NCI-H2227 (cell line): ENCODE measurements at regions not wholly inside any gene's neighbourhood (a gene's known extent, or its start where the extent isn't known, plus 50 kb on each side); places are given as distances from the start of the nearest gene placed in this dataset.

Source experiments
- DNase-seq: peaks from one replicate; lab custom pipeline; 2025; ENCODE audit not compliant: unreplicated experiment; lab: John Stamatoyannopoulos, UW

DNA sequence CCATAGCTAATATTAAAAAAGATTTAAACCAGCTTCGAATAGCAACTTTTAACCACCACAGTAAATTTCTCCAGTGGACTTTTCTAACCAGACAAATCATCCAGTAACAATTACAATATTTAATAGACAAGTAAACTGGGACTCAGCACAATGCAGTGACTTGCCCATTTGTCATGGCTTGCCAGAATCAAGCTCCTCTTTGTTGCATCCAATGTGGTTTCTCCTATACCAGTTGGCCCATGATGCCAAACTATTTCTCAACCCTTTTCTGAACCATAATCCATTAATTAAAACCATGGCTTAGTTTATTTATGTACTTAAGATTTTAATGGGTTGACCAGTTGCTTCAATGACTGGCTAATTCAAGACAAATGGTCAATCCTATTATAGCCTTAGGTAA, 64.4 kb downstream of the DIO2 start:
- no peak for DNase-seq

DNA sequence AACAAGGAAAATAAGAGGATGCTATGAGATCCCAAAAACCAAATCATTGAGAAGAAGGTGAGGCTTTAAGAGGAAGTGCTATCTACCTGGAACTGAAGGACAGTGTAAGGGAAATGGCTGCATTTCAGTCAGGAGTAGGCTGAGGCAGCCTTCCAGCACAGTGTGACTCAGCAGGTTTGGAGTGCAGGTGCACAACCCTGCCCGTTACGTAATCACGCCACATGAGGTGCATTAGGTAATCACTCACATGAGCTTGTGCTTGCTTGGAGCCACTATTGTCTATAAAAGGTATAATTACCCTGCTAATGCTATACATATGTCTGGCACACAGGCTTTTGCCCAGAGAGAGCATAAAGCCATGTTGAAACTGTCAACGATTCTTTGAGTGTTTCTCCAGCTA, 74.9 kb downstream of the DIO2 start:
- no peak for DNase-seq

DNA sequence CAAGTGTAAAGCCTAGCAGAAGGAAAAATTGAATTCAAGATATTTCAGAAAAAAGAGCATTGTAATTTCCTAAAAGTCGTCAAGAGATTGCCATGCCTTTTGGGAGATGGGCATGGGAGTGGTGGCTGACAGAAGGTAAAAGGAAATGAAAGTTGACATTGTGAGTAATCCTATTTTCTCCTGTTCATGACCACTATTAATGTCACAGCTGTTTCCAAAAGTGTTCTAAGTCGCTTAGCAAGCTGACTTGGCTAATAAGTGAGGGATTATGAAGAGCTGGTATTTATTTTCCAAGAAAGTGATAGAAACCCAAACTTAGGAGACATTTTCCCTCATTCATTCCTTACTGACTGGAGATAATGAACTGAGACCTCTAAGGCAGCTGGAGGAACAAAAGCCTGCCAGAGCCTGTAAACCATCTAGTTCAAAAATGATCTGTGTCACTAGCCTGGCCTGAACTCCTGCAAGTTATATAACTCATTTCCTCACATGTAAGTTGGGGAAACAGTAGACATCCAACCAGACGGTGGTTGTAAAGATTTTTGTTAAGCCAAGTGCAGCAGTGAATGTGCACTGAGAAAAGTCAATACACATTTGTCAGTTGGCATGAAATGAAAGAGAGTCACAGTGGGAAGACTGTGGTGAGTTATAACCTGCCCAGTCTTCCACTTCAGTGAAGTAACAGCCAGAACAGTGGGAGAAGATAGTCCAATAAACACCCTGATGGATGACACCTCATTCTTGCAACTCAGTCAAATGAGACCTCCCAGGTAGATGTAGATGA, 75.8 kb downstream of the DIO2 start:
- no peak for DNase-seq

DNA sequence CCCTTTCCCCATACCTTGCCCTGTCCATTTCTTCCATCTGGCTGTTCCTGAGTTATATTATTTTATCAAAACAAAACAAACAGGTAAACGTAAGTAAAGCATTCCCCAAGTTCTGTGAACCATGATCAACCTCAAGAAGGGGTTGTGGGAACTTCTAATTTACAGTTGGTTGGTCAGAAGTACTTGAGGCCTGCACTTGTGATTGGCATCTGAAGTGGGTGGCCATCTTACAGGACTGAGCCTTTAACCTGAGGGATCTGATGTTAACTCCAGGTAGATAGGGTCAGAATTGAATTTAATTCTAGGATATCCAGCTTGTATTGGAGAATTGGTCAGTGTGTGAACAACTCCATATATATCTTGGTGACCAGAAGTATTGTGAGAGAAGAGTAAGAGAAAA, 77.0 kb downstream of the DIO2 start:
- no peak for DNase-seq

DNA sequence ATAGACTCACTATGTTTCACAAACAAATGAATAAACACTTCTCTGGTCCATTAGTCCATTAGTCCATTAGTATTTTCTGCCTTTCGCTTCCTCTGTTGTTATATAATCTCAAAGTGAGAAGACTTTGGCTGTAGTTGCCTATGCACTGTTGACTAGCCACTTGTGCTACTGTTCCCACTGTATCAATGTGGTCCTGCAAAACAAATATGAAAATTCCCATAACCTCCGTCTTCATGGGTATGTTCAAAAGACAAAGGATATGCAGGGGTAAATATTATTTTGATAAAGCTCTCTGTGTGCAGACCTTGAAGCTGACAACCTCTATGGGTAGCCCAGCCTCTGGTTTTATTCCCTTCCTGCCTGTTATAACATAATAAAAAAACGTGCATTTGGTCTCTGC, 77.8 kb downstream of the DIO2 start:
- no peak for DNase-seq

DNA sequence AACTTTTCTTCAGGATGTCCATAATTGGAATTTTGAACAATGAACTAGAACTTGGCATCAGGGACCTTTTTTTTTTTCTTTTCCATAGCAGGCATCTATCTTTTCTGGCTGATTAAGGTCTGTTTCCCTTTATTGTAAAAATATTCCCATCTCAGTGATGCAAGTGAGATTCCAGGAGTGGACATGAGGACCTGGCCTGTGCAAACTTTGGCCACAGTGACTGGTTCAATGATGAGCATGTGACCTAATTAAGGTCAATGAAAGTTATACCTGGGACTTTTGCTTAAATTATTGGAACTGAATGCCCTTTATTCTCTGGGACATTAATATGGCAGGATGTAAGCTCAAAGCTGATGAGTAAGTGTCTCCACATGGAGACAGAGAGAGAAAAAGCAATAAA, 83.8 kb downstream of the DIO2 start:
- DNase-seq = no peak

DNA sequence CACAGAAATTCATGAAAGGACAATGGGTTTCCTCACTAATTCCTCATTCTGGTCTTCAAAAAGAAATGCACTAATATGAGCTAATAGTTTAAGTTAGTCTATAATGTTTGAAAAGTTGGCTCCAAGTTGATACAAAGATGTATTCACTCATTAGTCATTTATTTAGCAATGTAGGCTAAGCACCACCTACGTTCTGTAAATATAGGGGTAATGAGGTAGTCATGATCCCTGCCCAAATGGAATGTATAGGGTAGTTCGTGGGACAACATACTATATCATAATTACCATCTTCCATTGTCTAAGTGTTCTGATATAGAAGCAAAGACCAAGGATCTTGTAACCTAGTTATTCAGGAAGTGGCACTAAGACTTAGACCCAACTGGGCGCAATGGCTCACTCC, 86.5 kb downstream of the DIO2 start:
- no peak for DNase-seq

DNA sequence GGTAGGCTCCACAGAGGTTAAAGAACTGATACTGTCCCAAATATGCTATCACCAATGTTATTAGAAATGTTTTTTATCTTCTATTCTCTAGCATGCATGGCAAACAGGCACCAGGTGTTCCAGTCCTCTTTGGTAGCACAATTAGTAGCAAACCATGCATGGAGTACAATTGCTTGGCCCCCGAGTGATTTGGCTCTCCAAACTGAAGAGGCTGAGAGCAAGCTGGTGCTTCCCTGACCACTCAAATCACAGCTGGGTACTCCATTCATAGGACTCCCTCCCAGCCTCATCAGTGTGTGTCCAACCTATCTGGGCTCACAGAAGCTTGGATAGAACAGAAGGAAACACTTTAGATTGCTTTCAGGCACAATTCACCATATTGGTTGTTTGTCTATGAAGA, 93.4 kb downstream of the DIO2 start:
- no peak for DNase-seq

DNA sequence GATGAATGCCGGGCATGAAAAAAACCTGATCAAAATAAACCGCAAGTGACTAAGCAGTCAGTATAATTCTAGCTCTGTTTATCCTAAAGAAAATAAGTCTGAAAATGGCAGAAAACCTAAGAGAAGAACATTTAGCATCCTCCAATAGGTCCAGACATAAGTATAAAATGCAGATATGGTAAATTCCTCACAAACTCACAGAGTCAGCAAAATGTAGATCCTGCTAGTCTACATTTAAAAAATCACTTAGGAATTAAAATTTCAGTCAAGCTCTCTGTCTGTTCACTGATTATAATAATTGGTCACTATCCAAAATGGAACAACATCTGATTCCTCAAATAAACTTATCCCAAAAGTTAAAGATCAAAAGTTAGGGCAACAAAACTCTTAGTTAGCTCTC, 95.1 kb downstream of the DIO2 start:
- DNase-seq = no peak

DNA sequence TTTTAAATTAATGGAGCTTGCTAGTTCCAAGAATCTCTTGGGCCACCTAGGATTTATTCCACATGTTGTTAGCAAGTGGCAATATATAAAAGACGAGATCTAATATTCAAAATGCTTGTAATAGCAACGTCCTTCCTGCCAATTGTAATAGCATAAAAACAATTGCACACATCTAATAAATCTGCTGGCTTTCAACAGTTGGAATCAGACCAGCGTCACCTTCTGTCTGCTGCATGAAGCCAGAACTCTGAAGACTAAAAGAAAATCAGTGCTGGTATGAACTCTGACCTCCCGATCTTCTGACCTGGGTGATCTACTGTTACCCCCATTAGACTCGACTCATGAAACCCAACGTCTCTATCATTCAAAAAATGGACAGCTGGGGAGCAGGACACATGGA, 100.6 kb downstream of the DIO2 start:
- no peak for DNase-seq

DNA sequence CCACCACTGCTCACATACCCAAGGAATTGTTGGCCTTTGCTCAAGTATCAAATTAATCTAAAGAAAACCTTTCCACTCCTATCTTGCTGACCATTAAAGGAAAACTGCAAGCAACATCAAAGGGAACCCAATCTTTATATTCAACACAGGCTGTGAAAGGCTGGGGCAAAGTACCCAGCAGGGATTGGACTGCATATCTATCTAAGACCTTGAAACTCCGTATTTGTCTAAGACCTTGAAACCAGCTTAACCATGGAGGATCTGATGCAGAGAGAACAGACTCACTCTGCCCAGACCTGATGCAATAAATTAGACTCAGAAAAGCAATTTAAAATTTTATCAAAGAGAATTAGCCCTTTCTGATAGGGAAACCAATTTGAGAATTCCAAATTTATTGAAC, 102.2 kb downstream of the DIO2 start:
- DNase-seq = no peak

DNA sequence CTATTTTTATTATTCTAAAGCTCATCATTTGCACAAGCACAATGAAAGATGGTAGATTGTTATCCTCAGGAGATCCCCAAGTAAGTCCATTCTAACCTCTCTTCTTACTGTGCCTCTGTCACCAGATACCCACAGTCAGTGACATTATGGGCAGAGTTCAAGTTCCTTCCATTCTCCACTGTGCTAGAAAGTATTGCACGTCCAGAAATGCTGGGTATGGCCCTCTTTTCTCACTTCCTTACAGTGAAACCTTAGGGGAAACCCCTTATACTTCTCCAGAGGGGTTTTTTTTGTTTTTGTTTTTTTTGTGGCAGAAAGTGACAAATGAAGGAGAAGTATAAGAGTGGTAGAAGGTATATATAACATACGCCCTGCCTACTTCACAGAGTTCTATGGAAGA, 102.9 kb downstream of the DIO2 start:
- DNase-seq = no peak

DNA sequence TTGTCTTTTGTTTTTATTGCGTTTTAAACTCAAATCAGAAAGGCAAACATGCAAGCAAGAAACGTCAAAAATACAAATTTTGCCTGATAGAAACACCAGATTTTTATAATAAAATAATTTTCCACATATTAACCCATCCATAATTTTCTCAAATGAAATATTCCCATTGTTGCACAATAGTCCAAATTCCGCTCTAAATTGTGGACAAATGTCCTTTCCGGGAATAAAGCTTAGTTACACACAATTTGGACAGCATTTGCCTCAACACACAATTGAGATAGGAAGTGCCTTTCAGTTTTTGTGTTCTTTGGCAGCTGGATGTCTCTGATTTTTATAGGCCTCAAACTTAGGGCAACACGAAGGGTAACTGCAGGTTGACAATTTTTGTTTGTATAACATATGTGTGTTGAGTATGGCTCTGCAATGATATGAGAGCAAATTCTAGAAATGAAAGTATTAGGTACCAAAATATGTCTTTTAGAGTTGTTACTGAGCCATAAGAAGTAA, 105.8 kb downstream of the DIO2 start:
- DNase-seq = no peak

DNA sequence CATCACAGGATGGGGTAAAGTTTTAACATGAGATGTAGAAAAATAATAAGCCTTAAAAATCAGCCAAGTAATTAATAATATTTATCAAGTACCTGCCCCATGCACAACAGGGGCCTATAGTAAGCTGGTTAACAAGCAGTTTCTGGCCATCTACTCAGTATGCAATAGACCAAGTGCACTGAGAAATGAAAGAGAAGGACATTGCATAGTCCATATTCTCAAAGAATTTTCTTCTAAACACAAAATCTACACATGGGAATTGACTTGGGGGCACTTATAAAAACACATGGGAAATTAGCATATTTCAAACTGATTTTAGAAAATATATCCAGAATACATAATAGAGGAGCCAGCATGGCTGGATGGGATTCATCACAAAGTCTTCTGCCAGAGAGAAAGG, 109.5 kb downstream of the DIO2 start:
- no peak for DNase-seq

DNA sequence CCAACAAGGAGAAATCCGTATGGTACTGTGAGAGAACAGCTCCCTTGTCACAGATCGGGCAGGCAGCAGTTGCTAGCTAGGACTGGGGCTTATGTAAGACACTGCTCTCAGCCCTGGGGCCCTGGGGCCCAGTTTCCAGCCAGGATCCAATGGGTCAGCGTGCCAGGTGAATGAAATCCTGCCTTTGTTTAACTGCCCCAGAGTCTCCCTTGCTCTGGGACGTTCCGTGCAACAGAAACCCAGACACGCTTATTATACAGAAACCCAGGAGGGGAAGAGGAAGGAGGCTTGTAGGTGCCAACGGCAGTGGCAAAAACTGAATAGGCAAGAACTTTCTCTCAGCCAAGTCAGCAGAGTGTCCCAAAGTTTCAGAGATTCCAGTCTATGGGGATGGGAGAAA, 110.6 kb downstream of the DIO2 start:
- DNase-seq = no peak

DNA sequence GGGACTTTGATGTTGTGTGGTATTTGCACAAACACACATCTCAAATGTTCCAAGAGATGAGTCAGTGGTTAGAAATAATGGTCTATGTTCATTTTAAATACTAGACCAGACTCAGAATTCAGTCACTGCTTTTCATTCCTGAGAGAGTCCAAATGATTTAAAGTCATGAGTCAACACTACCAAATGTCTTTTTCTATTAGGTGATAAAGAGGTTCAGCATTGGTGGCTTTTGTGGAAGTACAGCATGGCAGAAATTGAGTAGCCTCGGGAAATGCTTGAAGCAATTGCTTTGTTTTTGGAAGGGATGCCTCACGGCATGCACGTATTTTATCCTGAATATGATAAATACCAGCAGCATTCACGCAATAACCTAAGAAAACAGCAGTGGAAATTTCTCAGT, 115.7 kb downstream of the DIO2 start:
- DNase-seq = no peak

DNA sequence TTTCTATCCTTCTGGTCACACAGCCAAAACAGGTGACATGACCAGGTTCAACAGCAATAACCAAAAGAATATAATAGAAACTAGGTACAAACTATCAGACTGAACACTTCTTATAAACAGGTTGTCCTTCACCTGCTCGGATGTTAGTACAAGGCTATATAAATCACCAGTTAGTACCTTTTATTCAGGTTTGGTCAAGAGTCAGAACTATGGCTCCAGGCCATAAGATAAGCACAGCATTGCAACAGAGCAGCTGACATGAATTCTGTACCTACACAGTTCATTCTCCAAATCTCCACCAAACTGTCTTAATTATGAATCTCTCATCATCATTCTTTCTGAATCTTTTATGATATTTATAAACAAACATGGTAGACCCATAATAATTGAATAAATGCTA, 123.9 kb downstream of the DIO2 start:
- no peak for DNase-seq

DNA sequence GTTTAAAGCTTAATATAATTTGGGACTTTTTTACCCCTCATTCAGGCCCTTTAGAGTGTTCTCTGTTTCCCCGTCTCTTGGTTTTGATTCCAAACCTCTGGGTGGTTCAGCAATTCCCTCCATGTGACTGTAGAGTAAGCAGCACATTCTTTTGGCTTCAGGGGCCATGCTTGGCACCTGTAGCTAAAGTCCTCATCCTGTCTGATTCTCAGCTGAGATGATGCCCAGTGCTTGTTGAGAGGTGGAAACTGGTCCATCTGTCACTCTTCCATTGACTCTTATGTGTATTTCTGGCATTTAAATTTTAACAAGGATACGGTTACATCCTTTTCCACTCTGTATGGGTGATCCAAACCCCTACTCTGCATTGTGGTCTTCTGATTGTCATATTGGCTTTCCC, 127.1 kb downstream of the DIO2 start:
- DNase-seq = no peak

DNA sequence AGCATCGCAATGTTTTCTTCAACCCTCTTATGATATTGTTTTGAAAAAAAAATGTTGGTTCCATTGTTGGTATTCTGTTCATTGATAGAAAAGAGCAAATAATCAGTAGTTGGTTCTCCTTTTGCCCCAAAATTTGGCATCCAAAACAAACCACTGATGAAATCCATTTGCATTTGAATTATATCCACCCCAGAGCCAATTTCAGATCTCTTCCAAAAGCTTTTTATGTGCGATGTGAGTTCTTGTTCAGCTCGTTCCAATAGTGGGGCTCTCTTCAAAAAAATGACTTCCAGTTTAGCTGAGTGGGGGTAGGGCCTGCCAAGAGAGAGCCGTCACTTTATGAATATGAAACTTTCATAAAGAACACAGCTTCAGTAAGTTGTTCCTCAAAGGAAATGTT, 130.7 kb downstream of the DIO2 start:
- DNase-seq = no peak

DNA sequence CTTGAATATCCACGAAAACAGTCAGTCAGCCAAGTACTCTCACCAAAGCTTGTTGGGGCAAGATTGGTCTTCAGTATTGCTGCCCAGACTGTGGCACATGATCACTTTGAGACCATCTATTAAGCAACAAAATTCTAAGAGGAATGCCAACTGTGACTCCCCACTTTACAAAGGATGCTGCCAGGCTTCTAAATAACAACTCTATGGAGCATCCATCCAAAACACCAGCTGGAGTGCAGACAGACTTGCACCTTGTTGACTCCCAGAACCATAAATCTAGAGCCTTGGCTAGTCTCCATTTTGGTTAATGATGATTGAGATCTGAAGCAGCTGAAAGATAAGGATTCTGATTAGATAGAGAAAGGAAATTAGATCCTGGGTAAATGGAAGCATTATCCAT, 132.8 kb downstream of the DIO2 start:
- peak; percentile 10 for DNase-seq

DNA sequence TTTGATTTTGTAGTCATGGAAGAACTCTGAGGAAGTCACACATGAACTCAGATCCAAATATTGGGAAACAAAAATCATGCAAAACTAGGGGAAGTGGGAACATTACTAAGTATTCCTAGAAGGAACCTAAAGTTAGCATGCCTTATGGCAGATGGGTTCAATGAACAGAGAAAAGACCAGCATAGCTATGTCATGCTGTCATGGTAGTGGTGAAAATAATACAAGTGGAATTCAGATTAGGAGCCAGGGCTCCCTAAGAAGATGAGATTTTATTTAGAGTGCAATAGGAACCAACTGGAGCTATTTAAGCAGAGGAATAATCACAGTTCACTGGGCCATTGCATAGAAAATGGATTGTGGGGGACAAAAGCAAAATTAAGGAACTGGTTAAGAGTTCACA, 134.0 kb downstream of the DIO2 start:
- DNase-seq = no peak

DNA sequence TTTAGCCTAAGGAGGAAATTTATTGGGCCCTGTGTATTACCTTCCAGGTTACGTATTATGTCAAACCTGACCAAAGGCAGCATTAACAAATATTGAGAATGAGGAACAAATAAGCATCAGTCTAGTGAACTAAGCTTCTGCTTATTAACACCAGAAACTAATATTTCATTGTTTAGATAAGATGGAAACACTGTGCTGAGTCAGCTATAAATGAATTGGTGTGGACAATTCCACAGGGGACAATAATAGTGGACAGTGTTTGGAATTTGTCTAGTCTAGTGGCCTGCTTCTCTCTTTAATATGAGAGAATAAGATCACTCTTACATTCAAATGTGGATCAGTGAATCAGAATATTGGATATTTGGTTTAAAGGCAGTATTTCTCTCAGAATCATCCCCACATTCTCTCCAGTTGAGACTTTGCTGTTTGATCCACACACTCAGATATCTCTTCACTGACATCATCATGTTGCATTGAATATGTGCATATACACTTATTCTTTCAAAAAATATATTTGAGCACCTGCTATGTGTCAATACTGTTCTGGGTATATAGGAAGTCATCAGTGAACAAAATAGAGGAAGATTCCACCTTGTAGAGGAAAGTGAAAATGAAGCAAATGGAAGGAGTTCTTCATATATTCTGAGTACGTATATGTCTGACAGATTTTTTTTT, 136.3 kb downstream of the DIO2 start:
- no peak for DNase-seq

DNA sequence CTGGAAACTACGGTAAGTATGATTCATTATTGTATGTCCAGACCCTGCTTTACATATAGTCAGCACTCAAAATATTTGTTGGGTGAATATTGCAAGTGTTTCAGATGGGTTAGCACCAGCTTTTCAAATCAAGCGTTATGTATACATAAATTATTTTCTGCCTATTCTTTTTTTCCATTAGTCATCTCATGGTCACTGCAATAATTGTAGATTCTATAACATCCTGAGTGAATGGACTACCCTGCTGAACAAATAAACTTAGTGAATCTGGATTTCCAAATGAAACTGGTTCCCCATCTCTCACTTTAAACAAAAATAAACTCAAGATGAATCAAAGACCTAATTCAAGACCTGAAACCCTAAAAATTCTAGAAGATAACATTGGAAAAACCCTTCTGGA, 152.3 kb downstream of the DIO2 start:
- DNase-seq = no peak
